ENCODE measurements at regions not wholly inside any gene's neighbourhood (a gene's known extent, or its start where the extent isn't known, plus 50 kb on each side); places are given as distances from the start of the nearest gene placed in this dataset.
A peak's percentile ranks its signal among the peaks of the same experiment; 100 is the strongest.

DNA sequence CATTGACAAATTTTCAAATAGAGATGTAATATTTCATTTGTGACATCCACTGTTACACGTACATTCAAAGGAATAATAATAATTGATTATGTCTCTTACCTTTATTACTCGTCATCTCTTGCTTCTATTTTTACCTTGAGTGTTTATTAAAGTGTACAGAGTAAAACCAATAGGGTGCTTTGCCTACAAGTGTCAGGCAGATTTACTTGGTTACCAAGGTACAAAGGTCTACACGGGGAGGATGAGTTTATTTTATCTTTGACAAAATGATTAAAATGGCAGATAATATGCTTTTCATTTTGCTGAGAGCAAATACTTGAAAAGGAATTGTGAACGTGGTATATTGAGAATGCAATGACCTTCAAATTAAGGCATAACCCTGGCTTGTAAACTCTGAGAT is 137.8 kb upstream of the SOX5 start:
- no peak for DNase-seq
- 56 to 66% (median 60%) methylated on average over 4 of the region's 4 CpGs for WGBS, 5 donors
- intact Hi-C loops (cut with DNase I; ENCODE audit: low total_unique reads) = no loop called here
- Histone ChIP-seq H3K36me3 (no peaks in the 10 kb centered on the region), H3K27ac (no peak overlapping the region), H3K27me3 (no peaks in the 10 kb centered on the region), H3K9me3 (no peaks in the 10 kb centered on the region), H3K4me1 (no peaks in the 10 kb centered on the region), H3K4me3 (no peak overlapping the region)
- TF ChIP-seq POLR2A (IDR thresholded peaks at IDR 0.05) (no peak), CTCF (IDR thresholded peaks at IDR 0.05) (no peak), EP300 (IDR thresholded peaks at IDR 0.05) (no peak)

GRCh38 chr12:24084800-24085199 is 135.3 kb upstream of the SOX5 start:
- no peak for TF ChIP-seq CTCF (IDR thresholded peaks at IDR 0.05)
- no peak for TF ChIP-seq POLR2A (IDR thresholded peaks at IDR 0.05)
- no peak for TF ChIP-seq POLR2AphosphoS5 (IDR thresholded peaks at IDR 0.05)
- TF ChIP-seq EP300 (IDR thresholded peaks at IDR 0.05) = no peak
- 87 to 98% (median 94%) methylated on average over 2 of the region's 2 CpGs for WGBS, 5 donors
- H3K27me3 ChIP-seq = no peaks in the 10 kb centered on the region
- intact Hi-C loops (cut with DNase I; ENCODE audit: low total_unique reads) = no loop called here
- H3K9me3 ChIP-seq = no peaks in the 10 kb centered on the region
- no peak for DNase-seq
- no peaks in the 10 kb centered on the region for H3K36me3 ChIP-seq
- H3K4me1 ChIP-seq = no peaks in the 10 kb centered on the region
- no peak overlapping the region for H3K27ac ChIP-seq
- no peak overlapping the region for H3K4me3 ChIP-seq

- DNase-seq = no peak
- Histone ChIP-seq H3K27ac (no peak overlapping the region), H3K9me3 (no peaks in the 10 kb centered on the region), H3K4me1 (no peaks in the 10 kb centered on the region), H3K36me3 (no peaks in the 10 kb centered on the region), H3K27me3 (no peaks in the 10 kb centered on the region), H3K4me3 (no peak overlapping the region)
- intact Hi-C loops (cut with DNase I; ENCODE audit: low total_unique reads) = no loop called here
- TF ChIP-seq EP300 (IDR thresholded peaks at IDR 0.05) (no peak), POLR2AphosphoS5 (IDR thresholded peaks at IDR 0.05) (no peak), POLR2A (IDR thresholded peaks at IDR 0.05) (no peak), CTCF (IDR thresholded peaks at IDR 0.05) (no peak)
- WGBS, 5 donors = 54 to 69% (median 66%) methylated on average over 3 of the region's 3 CpGs
Measured at GRCh38 chr12:24083838-24084237, 134.4 kb upstream of the SOX5 start.

DNA sequence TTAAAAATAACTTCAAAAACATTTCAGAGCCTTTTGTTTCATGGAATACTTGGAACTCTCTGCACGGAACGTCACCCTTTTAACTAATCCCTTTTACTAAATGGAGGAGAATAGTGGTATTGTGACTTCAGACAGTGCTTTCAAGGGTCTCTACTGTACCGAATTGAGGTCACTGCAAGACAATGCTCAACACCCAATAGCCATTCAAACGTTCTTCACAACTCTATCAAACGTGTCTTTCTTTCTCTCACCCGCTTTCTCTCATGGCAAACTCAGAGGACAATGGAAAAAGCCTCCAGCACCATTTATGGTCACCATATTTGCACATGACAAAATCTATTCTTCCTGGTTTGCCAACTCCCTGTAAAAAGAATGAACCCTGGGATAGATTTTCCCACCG is 132.1 kb upstream of the SOX5 start:
- Histone ChIP-seq H3K9me3 (no peaks in the 10 kb centered on the region), H3K36me3 (no peaks in the 10 kb centered on the region), H3K4me1 (no peaks in the 10 kb centered on the region), H3K27ac (no peak overlapping the region), H3K27me3 (no peaks in the 10 kb centered on the region), H3K4me3 (no peak overlapping the region)
- WGBS, 5 donors = 78 to 86% (median 82%) methylated on average over 7 of the region's 7 CpGs
- TF ChIP-seq CTCF (IDR thresholded peaks at IDR 0.05) = no peak
- no peak for TF ChIP-seq EP300 (IDR thresholded peaks at IDR 0.05)
- TF ChIP-seq POLR2A (IDR thresholded peaks at IDR 0.05) = no peak
- no peak for TF ChIP-seq POLR2AphosphoS5 (IDR thresholded peaks at IDR 0.05)
- DNase-seq = peak in 1 of 2 donors; percentile 14
- intact Hi-C loops (cut with DNase I; ENCODE audit: low total_unique reads) = no loop called here

All from stomach (tissue), 8 donors.